ENCODE measurements at regions not wholly inside any gene's neighbourhood (a gene's known extent, or its start where the extent isn't known, plus 50 kb on each side); places are given as distances from the start of the nearest gene placed in this dataset.

GRCh38 chr15:89400782-89401545 is 66.3 kb upstream of the POLG start:
- Histone ChIP-seq H3K4me1 (ENCODE audit: insufficient read depth, low read length) (peaks cover 5% of the 10 kb centered on the region), H3K9ac (ENCODE audit: low read length) (no peak overlapping the region), H2AFZ (ENCODE audit: low read depth, low read length) (no peak overlapping the region), H3K4me3 (ENCODE audit: insufficient read depth, low read depth, low read length) (no peak overlapping the region), H3K9me3 (ENCODE audit: insufficient read depth, low read depth, low read length) (no peaks in the 10 kb centered on the region), H3K27ac (ENCODE audit: low read depth, low read length) (no peak overlapping the region), H3K4me2 (ENCODE audit: low read length) (peak overlapping the region; percentile 80), H4K20me1 (ENCODE audit: insufficient read depth, low read length) (peaks cover 4% of the 10 kb centered on the region), H3K27me3 (ENCODE audit: insufficient read depth, low read length) (peaks cover 88% of the 10 kb centered on the region), H3K79me2 (ENCODE audit: insufficient read depth, low read length) (peaks cover 8% of the 10 kb centered on the region), H3K36me3 (ENCODE audit: insufficient read depth, low read length) (no peaks in the 10 kb centered on the region)
- H3K9me3 Mint-ChIP-seq (ENCODE audit: unreplicated experiment): no peaks in the 10 kb centered on the region
- H3K4me1 Mint-ChIP-seq (ENCODE audit: low read depth, unreplicated experiment): peaks cover 5% of the 10 kb centered on the region
- FAIRE-seq (no peak), DNase-seq (ENCODE audit: low read depth) (no peak)
- H3K36me3 Mint-ChIP-seq (ENCODE audit: low read depth, unreplicated experiment): peaks cover 2% of the 10 kb centered on the region
- H3K27me3 Mint-ChIP-seq (ENCODE audit: low read depth, unreplicated experiment): peaks cover 90% of the 10 kb centered on the region
- no peak overlapping the region for H3K4me3 Mint-ChIP-seq (ENCODE audit: unreplicated experiment)
- H3K27ac Mint-ChIP-seq (ENCODE audit: unreplicated experiment): no peak overlapping the region
- TF ChIP-seq EZH2 (IDR thresholded peaks at IDR 0.05; ENCODE audit: insufficient read depth, low read length) (peak; percentile 12), CTCF (IDR thresholded peaks at IDR 0.05; ENCODE audit: insufficient read depth, low read depth, low read length) (no peak)

- Histone ChIP-seq H4K20me1 (ENCODE audit: insufficient read depth, low read length) (peaks cover 4% of the 10 kb centered on the region), H3K4me1 (ENCODE audit: insufficient read depth, low read length) (peaks cover 5% of the 10 kb centered on the region), H3K79me2 (ENCODE audit: insufficient read depth, low read length) (peaks cover 5% of the 10 kb centered on the region), H3K9me3 (ENCODE audit: insufficient read depth, low read depth, low read length) (no peaks in the 10 kb centered on the region), H3K9ac (ENCODE audit: low read length) (no peak overlapping the region), H3K36me3 (ENCODE audit: insufficient read depth, low read length) (no peaks in the 10 kb centered on the region), H2AFZ (ENCODE audit: low read depth, low read length) (no peak overlapping the region), H3K4me2 (ENCODE audit: low read length) (peak overlapping the region; percentile 80), H3K27me3 (ENCODE audit: insufficient read depth, low read length) (peaks cover 88% of the 10 kb centered on the region), H3K4me3 (ENCODE audit: insufficient read depth, low read depth, low read length) (no peak overlapping the region), H3K27ac (ENCODE audit: low read depth, low read length) (no peak overlapping the region)
- H3K4me1 Mint-ChIP-seq (ENCODE audit: low read depth, unreplicated experiment): peaks cover 5% of the 10 kb centered on the region
- H3K9me3 Mint-ChIP-seq (ENCODE audit: unreplicated experiment): no peaks in the 10 kb centered on the region
- H3K4me3 Mint-ChIP-seq (ENCODE audit: unreplicated experiment): no peak overlapping the region
- DNase-seq (ENCODE audit: low read depth): no peak
- no peak for FAIRE-seq
- H3K27me3 Mint-ChIP-seq (ENCODE audit: low read depth, unreplicated experiment): peaks cover 90% of the 10 kb centered on the region
- no peak overlapping the region for H3K27ac Mint-ChIP-seq (ENCODE audit: unreplicated experiment)
- TF ChIP-seq CTCF (IDR thresholded peaks at IDR 0.05; ENCODE audit: insufficient read depth, low read depth, low read length) (no peak), EZH2 (IDR thresholded peaks at IDR 0.05; ENCODE audit: insufficient read depth, low read length) (peak; percentile 44)
- H3K36me3 Mint-ChIP-seq (ENCODE audit: low read depth, unreplicated experiment): peaks cover 2% of the 10 kb centered on the region
Observed at GRCh38 chr15:89400116-89400781, 65.6 kb upstream of the POLG start.
